HEK293 (cell line): ENCODE measurements at regions not wholly inside any gene's neighbourhood (a gene's known extent, or its start where the extent isn't known, plus 50 kb on each side); places are given as distances from the start of the nearest gene placed in this dataset.

Experiments used
- CTCF ChIA-PET: fragments of 350-600 bp; formaldehyde crosslinking; extraction: SDS; loops from one replicate; lab custom pipeline; 2021; ENCODE audit warnings: antibody characterized with exemption; lab: Yijun Ruan, JAX
- POLR2A ChIA-PET: fragments of 300-600 bp; formaldehyde crosslinking; extraction: SDS; loops from one replicate; lab custom pipeline; 2020; ENCODE audit warnings: antibody characterized with exemption, inconsistent platforms; lab: Yijun Ruan, JAX
- H3K27ac ChIP-seq: fragments of 200-500 bp; sonication (Bioruptor generic); 2 replicates; pipeline ENCODE4 v1.5.1; 2014; ENCODE audit warnings: low read depth, low read length, control low read depth, inconsistent platforms; ENCODE audit errors: extremely low read depth
- H3K36me3 ChIP-seq, 2 experiments: fragments of 200-500 bp in 1 of 2; sonication (Bioruptor generic) in 1 of 2; 1 replicate in 1 of 2; 2 replicates in 1 of 2; pipeline ENCODE4 v1.5.1; 2014 to 2017; ENCODE audit warnings: inconsistent platforms in 2 of 2, low read length in 2 of 2; ENCODE audit not compliant: control insufficient read depth in 2 of 2, insufficient read depth in 1 of 2
- H3K4me1 ChIP-seq: fragments of 200-500 bp; sonication (Bioruptor generic); 2 replicates; pipeline ENCODE4 v1.5.1; 2014; ENCODE audit warnings: mild to moderate bottlenecking, low read length, inconsistent platforms; ENCODE audit not compliant: control insufficient read depth, insufficient read depth
- H3K4me3 ChIP-seq: 2 replicates; pipeline ENCODE4 v1.5.1; 2011; ENCODE audit warnings: low read depth, mild to moderate bottlenecking, control low read depth, low read length, moderate library complexity
- H3K9me3 ChIP-seq: fragments of 200-500 bp; sonication (Bioruptor generic); 2 replicates; pipeline ENCODE4 v1.5.1; 2014; ENCODE audit warnings: low read depth, low read length, inconsistent platforms; ENCODE audit not compliant: control insufficient read depth, insufficient read depth
- BCL11A ChIP-seq: fragments of 450-650 bp; formaldehyde crosslinking; IDR thresholded peaks from 2 replicates; pipeline ENCODE4 v1.5.1; 2016; ENCODE audit warnings: low read depth, missing biosample characterization, missing genetic modification characterization
- GLIS1 ChIP-seq: fragments of 450-650 bp; formaldehyde crosslinking; IDR thresholded peaks from 2 replicates; pipeline ENCODE4 v1.5.1; 2016; ENCODE audit warnings: missing biosample characterization, missing genetic modification characterization
- GLIS2 ChIP-seq: fragments of 450-650 bp; formaldehyde crosslinking; IDR thresholded peaks from 2 replicates; pipeline ENCODE4 v1.5.1; 2016; ENCODE audit warnings: missing biosample characterization, missing genetic modification characterization
- HOXA7 ChIP-seq: sonication (generic); formaldehyde crosslinking; IDR thresholded peaks from 2 replicates; pipeline ENCODE4 v1.8.1; 2022; ENCODE audit warnings: missing genetic modification reagents, borderline replicate concordance
- INSM2 ChIP-seq: fragments of 450-650 bp; formaldehyde crosslinking; IDR thresholded peaks from 2 replicates; pipeline ENCODE4 v1.5.1; 2016; ENCODE audit warnings: missing biosample characterization, missing genetic modification characterization
- PRDM4 ChIP-seq: fragments of 450-650 bp; formaldehyde crosslinking; IDR thresholded peaks from 2 replicates; pipeline ENCODE4 v1.5.1; 2017; ENCODE audit warnings: missing biosample characterization, missing genetic modification characterization
- SALL2 ChIP-seq: fragments of 450-650 bp; formaldehyde crosslinking; IDR thresholded peaks from 2 replicates; pipeline ENCODE4 v1.5.0; 2017; ENCODE audit warnings: missing biosample characterization, mild to moderate bottlenecking, missing genetic modification characterization, borderline replicate concordance
- SP3 ChIP-seq: fragments of 450-650 bp; formaldehyde crosslinking; IDR thresholded peaks from 2 replicates; pipeline ENCODE4 v1.5.1; 2016; ENCODE audit warnings: missing biosample characterization, missing genetic modification characterization
- SP7 ChIP-seq: fragments of 450-650 bp; formaldehyde crosslinking; IDR thresholded peaks from 2 replicates; pipeline ENCODE4 v1.5.1; 2016; ENCODE audit warnings: missing biosample characterization, missing genetic modification characterization
- YY1 ChIP-seq: fragments of 450-650 bp; formaldehyde crosslinking; IDR thresholded peaks from 2 replicates; pipeline ENCODE4 v1.5.1; 2018; ENCODE audit warnings: missing biosample characterization, missing genetic modification characterization
- ZBTB8A ChIP-seq: fragments of 450-650 bp; formaldehyde crosslinking; IDR thresholded peaks from 2 replicates; pipeline ENCODE4 v1.5.1; 2016; ENCODE audit warnings: missing biosample characterization, missing genetic modification characterization
- ZEB2 ChIP-seq: fragments of 450-650 bp; formaldehyde crosslinking; IDR thresholded peaks from 2 replicates; pipeline ENCODE4 v1.5.1; 2016; ENCODE audit warnings: missing biosample characterization, missing genetic modification characterization
- ZFP3 ChIP-seq: fragments of 450-650 bp; formaldehyde crosslinking; IDR thresholded peaks from 2 replicates; pipeline ENCODE4 v1.5.1; 2016; ENCODE audit warnings: low read depth, missing biosample characterization, missing genetic modification characterization
- ZFP37 ChIP-seq: fragments of 450-650 bp; formaldehyde crosslinking; IDR thresholded peaks from 2 replicates; pipeline ENCODE4 v1.5.1; 2016; ENCODE audit warnings: missing biosample characterization, missing genetic modification characterization
- ZNF121 ChIP-seq: fragments of 450-650 bp; formaldehyde crosslinking; IDR thresholded peaks from 2 replicates; pipeline ENCODE4 v1.5.1; 2016; ENCODE audit warnings: missing biosample characterization, missing genetic modification characterization
- ZNF19 ChIP-seq: fragments of 450-650 bp; formaldehyde crosslinking; IDR thresholded peaks from 2 replicates; pipeline ENCODE4; 2016; ENCODE audit warnings: missing biosample characterization, missing genetic modification characterization, low read depth
- ZNF280C ChIP-seq: fragments of 450-650 bp; formaldehyde crosslinking; IDR thresholded peaks from 2 replicates; pipeline ENCODE4 v1.5.1; 2016; ENCODE audit warnings: missing biosample characterization, missing genetic modification characterization
- ZNF324 ChIP-seq: fragments of 450-650 bp; formaldehyde crosslinking; IDR thresholded peaks from 2 replicates; pipeline ENCODE4 v1.5.1; 2016; ENCODE audit warnings: missing biosample characterization, missing genetic modification characterization
- ZNF341 ChIP-seq: fragments of 450-650 bp; formaldehyde crosslinking; IDR thresholded peaks from 2 replicates; pipeline ENCODE4; 2016; ENCODE audit warnings: low read depth, missing biosample characterization, missing genetic modification characterization
- ZNF433 ChIP-seq: fragments of 450-650 bp; formaldehyde crosslinking; IDR thresholded peaks from 2 replicates; pipeline ENCODE4 v1.5.1; 2016; ENCODE audit warnings: missing biosample characterization, missing genetic modification characterization, low read depth
- ZNF488 ChIP-seq: fragments of 450-650 bp; formaldehyde crosslinking; IDR thresholded peaks from 2 replicates; pipeline ENCODE4 v1.5.1; 2016; ENCODE audit warnings: missing biosample characterization, missing genetic modification characterization
- ZNF521 ChIP-seq: fragments of 450-650 bp; formaldehyde crosslinking; IDR thresholded peaks from 2 replicates; pipeline ENCODE4 v1.5.1; 2017; ENCODE audit warnings: missing biosample characterization, mild to moderate bottlenecking, missing genetic modification characterization
- ZNF530 ChIP-seq: fragments of 450-650 bp; formaldehyde crosslinking; IDR thresholded peaks from 2 replicates; pipeline ENCODE4 v1.5.1; 2016; ENCODE audit warnings: low read depth, missing biosample characterization, missing genetic modification characterization
- ZNF558 ChIP-seq: fragments of 450-650 bp; formaldehyde crosslinking; IDR thresholded peaks from 2 replicates; pipeline ENCODE4 v1.5.1; 2016; ENCODE audit warnings: missing biosample characterization, missing genetic modification characterization
- ZNF571 ChIP-seq: fragments of 450-650 bp; formaldehyde crosslinking; IDR thresholded peaks from 2 replicates; pipeline ENCODE4 v1.5.0; 2017; ENCODE audit warnings: missing biosample characterization, missing genetic modification characterization
- ZNF624 ChIP-seq: fragments of 450-650 bp; formaldehyde crosslinking; IDR thresholded peaks from 2 replicates; pipeline ENCODE4 v1.5.1; 2017; ENCODE audit warnings: missing biosample characterization, missing genetic modification characterization
- ZNF629 ChIP-seq: fragments of 450-650 bp; formaldehyde crosslinking; IDR thresholded peaks from 2 replicates; pipeline ENCODE4 v1.5.1; 2017; ENCODE audit warnings: missing biosample characterization, missing genetic modification characterization
- ZNF768 ChIP-seq: fragments of 450-650 bp; formaldehyde crosslinking; IDR thresholded peaks from 2 replicates; pipeline ENCODE4 v1.5.1; 2018; ENCODE audit warnings: missing biosample characterization, mild to moderate bottlenecking, missing genetic modification characterization
- ZSCAN23 ChIP-seq: fragments of 450-650 bp; formaldehyde crosslinking; IDR thresholded peaks from 2 replicates; pipeline ENCODE4 v1.5.1; 2016; ENCODE audit warnings: missing biosample characterization, missing genetic modification characterization
- ZSCAN5A ChIP-seq: fragments of 450-650 bp; formaldehyde crosslinking; IDR thresholded peaks from 2 replicates; pipeline ENCODE4 v1.5.1; 2016; ENCODE audit warnings: missing biosample characterization, missing genetic modification characterization

- Histone ChIP-seq H3K4me3 (no peak overlapping the region), H3K27ac (no peak overlapping the region), H3K36me3 (peaks cover 0 to 17% of the 10 kb centered on the region in 2 experiments; a peak in 2 of 3 replicates), H3K4me1 (no peaks in the 10 kb centered on the region), H3K9me3 (no peaks in the 10 kb centered on the region)
- no peak for TF ChIP-seq ZSCAN23 (tag by site-specific recombination)
- no peak for TF ChIP-seq ZNF530
- TF ChIP-seq GLIS1, result no peak
- TF ChIP-seq BCL11A (tag by site-specific recombination), result no peak
- TF ChIP-seq PRDM4, result no peak
- no peak for TF ChIP-seq ZNF624 (tag by site-specific recombination)
- no peak for TF ChIP-seq SP3 (tag by site-specific recombination)
- TF ChIP-seq ZNF558 (tag by site-specific recombination), result no peak
- TF ChIP-seq YY1 (tag by site-specific recombination), result no peak
- TF ChIP-seq SP7 (tag by site-specific recombination), result no peak
- TF ChIP-seq ZFP3 (tag by site-specific recombination), result no peak
- no peak for TF ChIP-seq ZNF768 (tag by site-specific recombination)
- TF ChIP-seq ZNF521, result no peak
- no peak for TF ChIP-seq INSM2 (tag by site-specific recombination)
- no peak for TF ChIP-seq ZNF433 (tag by site-specific recombination)
- no peak for TF ChIP-seq ZSCAN5A
- no peak for TF ChIP-seq ZNF19
- no peak for TF ChIP-seq ZNF488 (tag by site-specific recombination)
- no peak for TF ChIP-seq ZFP37
- CTCF ChIA-PET, result no interaction called here
- POLR2A ChIA-PET, result interaction anchor here (0.6 kb wide), 1 partner anchor 10 kb away, joined by 3 read pairs; no protein-coding TSS in a partner anchor
Measured at GRCh38 chr4:20624793-20625374, 75.4 kb upstream of the PACRGL start.

GRCh38 chr4:20625426-20625825 lies 74.8 kb upstream of the PACRGL start:
- Histone ChIP-seq H3K36me3 (peaks cover 0 to 11% of the 10 kb centered on the region in 2 experiments; a peak in 2 of 3 replicates), H3K4me3 (no peak overlapping the region), H3K9me3 (no peaks in the 10 kb centered on the region), H3K4me1 (no peaks in the 10 kb centered on the region), H3K27ac (no peak overlapping the region)
- ChIA-PET CTCF (no interaction called here), POLR2A (no interaction called here)
- TF ChIP-seq ZBTB8A (tag by site-specific recombination) (no peak), ZNF571 (tag by site-specific recombination) (no peak), HOXA7 (no peak), ZNF629 (no peak), ZNF324 (no peak), SALL2 (tag by site-specific recombination) (no peak), ZNF121 (tag by site-specific recombination) (no peak), GLIS2 (tag by site-specific recombination) (no peak), ZNF341 (tag by site-specific recombination) (no peak), ZNF280C (no peak), ZEB2 (tag by site-specific recombination) (no peak)
